ENCODE measurements at regions not wholly inside any gene's neighbourhood (a gene's known extent, or its start where the extent isn't known, plus 50 kb on each side); places are given as distances from the start of the nearest gene placed in this dataset.

DNA sequence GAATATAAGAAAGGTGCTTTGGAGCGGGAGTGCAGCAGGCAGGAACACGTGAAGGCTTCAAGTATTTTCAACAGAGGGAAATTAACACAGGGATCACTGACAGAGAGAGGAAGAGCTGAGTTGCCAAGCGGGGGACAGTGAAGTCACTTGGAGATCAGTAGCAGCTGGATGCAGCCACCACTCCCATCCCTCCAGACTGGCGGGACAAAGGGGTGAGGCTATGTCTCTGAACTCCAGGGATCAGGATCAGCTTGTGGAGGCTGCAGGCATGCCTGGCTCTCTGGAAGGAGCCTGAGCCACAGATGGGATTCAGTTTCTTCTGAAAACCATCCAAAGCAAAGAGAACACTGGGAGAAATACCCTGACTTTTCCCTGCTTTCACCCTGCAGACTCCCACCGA, 113.7 kb upstream of the IRX3 start:
- no peak for TF ChIP-seq CTCF (IDR thresholded peaks at IDR 0.05)
- TF ChIP-seq EP300 (IDR thresholded peaks at IDR 0.05) = no peak
- no peak for TF ChIP-seq POLR2A (IDR thresholded peaks at IDR 0.05)

All from ovary (tissue), 3 donors.